Fibroblast of lung (primary cell): ENCODE measurements at regions not wholly inside any gene's neighbourhood (a gene's known extent, or its start where the extent isn't known, plus 50 kb on each side); places are given as distances from the start of the nearest gene placed in this dataset.

Experiments used
- DNase-seq, 2 donors: peaks; one replicate each; pipeline versions ENCODE4 v3.0.0 to v3.0.0-alpha.2; 2010; ENCODE audit warnings: low read depth in 2 of 2
- H2AFZ ChIP-seq: 2 replicates; pipeline ENCODE4 v1.5.1; 2012; ENCODE audit warnings: low read length, control low read depth, inconsistent platforms
- H3K27ac ChIP-seq: 2 replicates; pipeline ENCODE4 v1.5.1; 2011; ENCODE audit warnings: low read length, control low read depth; ENCODE audit not compliant: insufficient read depth
- H3K27me3 ChIP-seq: 2 replicates; pipeline ENCODE4 v1.5.1; 2011; ENCODE audit warnings: mild to moderate bottlenecking, low read length; ENCODE audit not compliant: control insufficient read depth, insufficient read depth
- H3K36me3 ChIP-seq: 2 replicates; pipeline ENCODE4 v1.5.1; 2011; ENCODE audit warnings: low read length; ENCODE audit not compliant: control insufficient read depth, insufficient read depth
- H3K4me1 ChIP-seq: 2 replicates; pipeline ENCODE4 v1.5.1; 2011; ENCODE audit warnings: low read length; ENCODE audit not compliant: control insufficient read depth, insufficient read depth; ENCODE audit errors: extremely low read depth
- H3K4me2 ChIP-seq: 2 replicates; pipeline ENCODE4 v1.5.1; 2011; ENCODE audit warnings: low read length, control low read depth; ENCODE audit not compliant: insufficient read depth; ENCODE audit errors: extremely low read depth
- H3K4me3 ChIP-seq, 4 experiments: fragments of 200-600 bp in 1 of 4; sonication (generic) in 1 of 4; replicated peaks in 1 of 4; 2 replicates each; pipeline ENCODE4 v1.5.1; 2011 to 2016; ENCODE audit warnings: low read length in 4 of 4, low read depth in 3 of 4, mild to moderate bottlenecking in 3 of 4, control low read depth in 2 of 4, inconsistent platforms in 1 of 4, mixed read lengths in 1 of 4; ENCODE audit not compliant: insufficient read depth in 1 of 4; ENCODE audit errors: control extremely low read depth in 1 of 4
- H3K79me2 ChIP-seq: 2 replicates; pipeline ENCODE4 v1.5.1; 2012; ENCODE audit warnings: mild to moderate bottlenecking, low read length, inconsistent platforms; ENCODE audit not compliant: control insufficient read depth, insufficient read depth
- H3K9ac ChIP-seq: 2 replicates; pipeline ENCODE4 v1.5.1; 2011; ENCODE audit warnings: mild to moderate bottlenecking, low read length, control low read depth; ENCODE audit not compliant: insufficient read depth
- H3K9me3 ChIP-seq: 2 replicates; pipeline ENCODE4 v1.5.1; 2012; ENCODE audit warnings: low read depth, low read length; ENCODE audit not compliant: control insufficient read depth, insufficient read depth
- H4K20me1 ChIP-seq: 2 replicates; pipeline ENCODE4 v1.5.1; 2011; ENCODE audit warnings: low read length; ENCODE audit not compliant: control insufficient read depth, insufficient read depth; ENCODE audit errors: extremely low read depth
- EZH2 ChIP-seq: IDR thresholded peaks from 2 replicates; pipeline ENCODE4 v1.5.1; 2012; ENCODE audit warnings: low read length, control low read depth, mild to moderate bottlenecking; ENCODE audit errors: missing control alignments
- TF ChIP-seq, protein P1 (sequence below), 2 donors: IDR thresholded peaks in 1 of 2; conservative IDR thresholded peaks in 1 of 2; 1 replicate in 1 of 2; 2 replicates in 1 of 2; pipeline ENCODE4 v1.5.1; 2011 to 2012; ENCODE audit warnings: low read length in 2 of 2, control low read depth in 1 of 2, inconsistent platforms in 1 of 2, low read depth in 1 of 2, mild to moderate bottlenecking in 1 of 2

DNA sequence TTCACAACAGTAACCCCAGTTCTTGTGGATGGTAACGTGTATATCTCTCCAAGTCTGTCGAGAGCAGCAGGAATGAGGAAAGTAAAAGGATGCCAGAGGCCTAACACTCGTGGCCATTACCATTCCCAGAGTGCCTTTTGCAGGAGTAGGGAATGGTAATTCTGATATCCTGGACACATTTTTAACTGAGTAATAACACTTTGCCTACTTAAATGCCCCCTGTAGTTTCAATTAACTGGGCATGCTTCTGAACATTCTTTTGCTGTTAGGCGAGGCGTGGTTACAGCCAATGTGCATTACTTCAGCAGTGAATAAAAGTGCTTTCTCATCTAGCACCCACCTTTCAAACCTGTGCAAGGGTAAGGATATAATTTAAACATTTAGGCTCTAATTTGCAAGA is 258.5 kb upstream of the ADGRL2 start:
- peak in 1 of 2 donors; percentile 4 for DNase-seq
- no peaks in the 10 kb centered on the region for H4K20me1 ChIP-seq
- H3K4me3 ChIP-seq: no peak overlapping the region
- H3K4me2 ChIP-seq: no peak overlapping the region
- TF ChIP-seq, protein P1, sequence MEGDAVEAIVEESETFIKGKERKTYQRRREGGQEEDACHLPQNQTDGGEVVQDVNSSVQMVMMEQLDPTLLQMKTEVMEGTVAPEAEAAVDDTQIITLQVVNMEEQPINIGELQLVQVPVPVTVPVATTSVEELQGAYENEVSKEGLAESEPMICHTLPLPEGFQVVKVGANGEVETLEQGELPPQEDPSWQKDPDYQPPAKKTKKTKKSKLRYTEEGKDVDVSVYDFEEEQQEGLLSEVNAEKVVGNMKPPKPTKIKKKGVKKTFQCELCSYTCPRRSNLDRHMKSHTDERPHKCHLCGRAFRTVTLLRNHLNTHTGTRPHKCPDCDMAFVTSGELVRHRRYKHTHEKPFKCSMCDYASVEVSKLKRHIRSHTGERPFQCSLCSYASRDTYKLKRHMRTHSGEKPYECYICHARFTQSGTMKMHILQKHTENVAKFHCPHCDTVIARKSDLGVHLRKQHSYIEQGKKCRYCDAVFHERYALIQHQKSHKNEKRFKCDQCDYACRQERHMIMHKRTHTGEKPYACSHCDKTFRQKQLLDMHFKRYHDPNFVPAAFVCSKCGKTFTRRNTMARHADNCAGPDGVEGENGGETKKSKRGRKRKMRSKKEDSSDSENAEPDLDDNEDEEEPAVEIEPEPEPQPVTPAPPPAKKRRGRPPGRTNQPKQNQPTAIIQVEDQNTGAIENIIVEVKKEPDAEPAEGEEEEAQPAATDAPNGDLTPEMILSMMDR (conservative IDR thresholded peaks at IDR 0.05 in 1 of 2, IDR thresholded peaks at IDR 0.05 in 1 of 2; ENCODE audit: low read depth in 1 of 2, low read length in 2 of 2): no peak
- no peak for TF ChIP-seq EZH2
- no peaks in the 10 kb centered on the region for H3K79me2 ChIP-seq
- H3K27me3 ChIP-seq: no peaks in the 10 kb centered on the region
- H3K36me3 ChIP-seq: no peaks in the 10 kb centered on the region
- no peak overlapping the region for H2AFZ ChIP-seq
- H3K9ac ChIP-seq: no peak overlapping the region
- no peak overlapping the region for H3K27ac ChIP-seq
- no peaks in the 10 kb centered on the region for H3K4me1 ChIP-seq
- H3K9me3 ChIP-seq: no peaks in the 10 kb centered on the region

DNA sequence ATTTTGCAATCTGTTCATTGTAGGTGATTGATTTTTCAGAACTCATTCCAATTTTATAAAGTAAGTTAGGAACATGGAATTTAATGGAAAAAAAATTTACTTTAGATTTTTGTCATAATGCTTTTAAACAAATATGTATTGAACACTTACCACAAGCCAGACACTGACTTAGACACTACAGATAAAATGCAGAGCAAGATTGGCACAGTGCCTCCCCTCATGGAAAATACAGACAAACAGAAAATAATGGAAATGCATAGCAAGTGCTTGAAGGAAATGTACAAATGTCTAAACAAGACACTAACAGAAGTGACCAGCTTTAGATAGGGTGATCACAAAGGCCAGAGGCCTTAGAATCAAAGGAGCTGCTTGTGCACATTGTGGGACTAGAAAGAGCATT is 260.5 kb upstream of the ADGRL2 start:
- Histone ChIP-seq H2AFZ (no peak overlapping the region), H3K27me3 (no peaks in the 10 kb centered on the region), H3K27ac (no peak overlapping the region), H3K36me3 (no peaks in the 10 kb centered on the region), H3K9ac (no peak overlapping the region), H4K20me1 (no peaks in the 10 kb centered on the region), H3K4me2 (no peak overlapping the region), H3K4me3 (no peak overlapping the region), H3K4me1 (no peaks in the 10 kb centered on the region), H3K79me2 (no peaks in the 10 kb centered on the region), H3K9me3 (no peaks in the 10 kb centered on the region)
- no peak for DNase-seq
- TF ChIP-seq EZH2: no peak
- TF ChIP-seq, protein P1 (conservative IDR thresholded peaks at IDR 0.05 in 1 of 2, IDR thresholded peaks at IDR 0.05 in 1 of 2; ENCODE audit: low read depth in 1 of 2, low read length in 2 of 2): no peak

DNA sequence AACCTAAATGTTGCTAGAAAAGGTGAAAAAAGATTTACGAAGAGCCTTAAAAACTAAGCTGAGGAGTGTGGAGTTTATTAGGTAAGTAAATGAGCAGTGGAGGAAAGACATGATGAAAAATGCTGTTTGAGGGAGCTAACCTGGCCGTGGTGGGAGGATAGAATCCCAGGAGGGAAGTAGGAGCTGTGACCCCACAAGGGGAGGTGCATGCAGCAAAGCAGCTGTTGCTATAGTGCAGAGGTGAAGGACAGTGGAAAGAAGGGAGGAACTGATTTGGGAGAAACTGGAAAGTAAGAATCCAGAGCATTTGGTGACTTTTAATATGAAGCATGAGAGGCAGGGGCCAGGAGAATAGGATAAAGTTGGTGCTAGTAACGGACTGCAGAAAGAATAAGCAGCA is 271.7 kb upstream of the ADGRL2 start:
- H3K27me3 ChIP-seq: no peaks in the 10 kb centered on the region
- H3K4me2 ChIP-seq: no peak overlapping the region
- H3K79me2 ChIP-seq: no peaks in the 10 kb centered on the region
- no peaks in the 10 kb centered on the region for H3K9me3 ChIP-seq
- TF ChIP-seq, protein P1 (conservative IDR thresholded peaks at IDR 0.05 in 1 of 2, IDR thresholded peaks at IDR 0.05 in 1 of 2; ENCODE audit: low read depth in 1 of 2, low read length in 2 of 2): no peak
- no peak for TF ChIP-seq EZH2
- no peak for DNase-seq
- no peaks in the 10 kb centered on the region for H4K20me1 ChIP-seq
- no peak overlapping the region for H3K4me3 ChIP-seq
- no peak overlapping the region for H3K9ac ChIP-seq
- no peaks in the 10 kb centered on the region for H3K36me3 ChIP-seq
- no peak overlapping the region for H3K27ac ChIP-seq
- no peaks in the 10 kb centered on the region for H3K4me1 ChIP-seq
- H2AFZ ChIP-seq: no peak overlapping the region
